ENCODE measurements at regions not wholly inside any gene's neighbourhood (a gene's known extent, or its start where the extent isn't known, plus 50 kb on each side); places are given as distances from the start of the nearest gene placed in this dataset.
"Not testable (repeated sequence)": the region's sequence is repeated elsewhere in the genome, so short reads cannot be mapped to it uniquely, and the experiment has no call there.

GRCh38 chr3:148513096-148513543, 184.6 kb upstream of the AGTR1 start:
- DNase-seq (ENCODE audit: low read depth in 2 of 2) = peak; percentile 25 to 80
- TF ChIP-seq CTCF (IDR thresholded peaks at IDR 0.05; ENCODE audit: low read depth, low read length) = no peak
- no peak overlapping the region for H3K4me3 ChIP-seq (replicated peaks in 1 of 2; ENCODE audit: low read depth in 2 of 2, low read length in 2 of 2)

GRCh38 chr3:148518520-148518919, 179.2 kb upstream of the AGTR1 start:
- no peak for DNase-seq (ENCODE audit: low read depth in 2 of 2)
- no peak overlapping the region for H3K4me3 ChIP-seq (replicated peaks in 1 of 2; ENCODE audit: low read depth in 2 of 2, low read length in 2 of 2)
- TF ChIP-seq CTCF (IDR thresholded peaks at IDR 0.05; ENCODE audit: low read depth, low read length) = no peak

GRCh38 chr3:148525621-148526020, 172.1 kb upstream of the AGTR1 start:
- H3K4me3 ChIP-seq (replicated peaks in 1 of 2; ENCODE audit: low read depth in 2 of 2, low read length in 2 of 2); DNase-seq (ENCODE audit: low read depth in 2 of 2): not testable (repeated sequence)

GRCh38 chr3:148528024-148528423, 169.7 kb upstream of the AGTR1 start:
- no peak overlapping the region for H3K4me3 ChIP-seq (replicated peaks in 1 of 2; ENCODE audit: low read depth in 2 of 2, low read length in 2 of 2)
- peak; percentile 10 to 64 for DNase-seq (ENCODE audit: low read depth in 2 of 2)
- TF ChIP-seq CTCF (IDR thresholded peaks at IDR 0.05; ENCODE audit: low read depth, low read length) = no peak

GRCh38 chr3:148531836-148532235, 165.9 kb upstream of the AGTR1 start:
- no peak for DNase-seq (ENCODE audit: low read depth in 2 of 2)
- TF ChIP-seq CTCF (IDR thresholded peaks at IDR 0.05; ENCODE audit: low read depth, low read length) = no peak
- no peak overlapping the region for H3K4me3 ChIP-seq (replicated peaks in 1 of 2; ENCODE audit: low read depth in 2 of 2, low read length in 2 of 2)

- H3K4me3 ChIP-seq (replicated peaks in 1 of 2; ENCODE audit: low read depth in 2 of 2, low read length in 2 of 2) = no peak overlapping the region
- TF ChIP-seq CTCF (IDR thresholded peaks at IDR 0.05; ENCODE audit: low read depth, low read length) = no peak
- DNase-seq (ENCODE audit: low read depth in 2 of 2) = no peak
Measured at GRCh38 chr3:148532326-148532725, 165.4 kb upstream of the AGTR1 start.

GRCh38 chr3:148532774-148533173, 164.9 kb upstream of the AGTR1 start:
- no peak overlapping the region for H3K4me3 ChIP-seq (replicated peaks in 1 of 2; ENCODE audit: low read depth in 2 of 2, low read length in 2 of 2)
- TF ChIP-seq CTCF (IDR thresholded peaks at IDR 0.05; ENCODE audit: low read depth, low read length) = no peak
- DNase-seq (ENCODE audit: low read depth in 2 of 2) = no peak
